Hepatocyte (in vitro differentiated cells): ENCODE measurements at regions not wholly inside any gene's neighbourhood (a gene's known extent, or its start where the extent isn't known, plus 50 kb on each side); places are given as distances from the start of the nearest gene placed in this dataset.

Experiments used
- DNase-seq: peaks from one replicate; pipeline ENCODE4 v3.0.0-alpha.2; 2016; ENCODE audit warnings: low spot score
- H2AFZ ChIP-seq: fragments of 200-600 bp; sonication (generic); 2 replicates; pipeline ENCODE4 v1.6.0; 2016; ENCODE audit warnings: antibody characterized with exemption, mild to moderate bottlenecking
- H3K27ac ChIP-seq: fragments of 200-600 bp; sonication (generic); 2 replicates; pipeline ENCODE4 v1.5.1; 2016; ENCODE audit warnings: mild to moderate bottlenecking
- H3K27me3 ChIP-seq: fragments of 200-600 bp; sonication (generic); 2 replicates; pipeline ENCODE4 v1.6.1; 2016
- H3K36me3 ChIP-seq: fragments of 200-600 bp; sonication (generic); replicated peaks from 2 replicates; pipeline ENCODE4 v1.5.1; 2016; ENCODE audit warnings: low read depth; ENCODE audit not compliant: insufficient read depth
- H3K4me1 ChIP-seq: fragments of 200-600 bp; sonication (generic); 2 replicates; pipeline ENCODE4 v1.5.1; 2016; ENCODE audit warnings: mild to moderate bottlenecking, moderate library complexity; ENCODE audit not compliant: insufficient read depth
- H3K4me2 ChIP-seq: fragments of 200-600 bp; sonication (generic); 2 replicates; pipeline ENCODE4 v1.6.0; 2016
- H3K4me3 ChIP-seq: fragments of 200-600 bp; sonication (generic); 2 replicates; pipeline ENCODE4 v1.5.1; 2016; ENCODE audit warnings: mild to moderate bottlenecking
- H3K79me2 ChIP-seq: fragments of 200-600 bp; sonication (generic); 2 replicates; pipeline ENCODE4 v1.6.0; 2017; ENCODE audit warnings: mild to moderate bottlenecking
- H3K9me2 ChIP-seq: fragments of 200-600 bp; sonication (generic); replicated peaks from 2 replicates; pipeline ENCODE4 v1.6.0; 2017; ENCODE audit warnings: mild to moderate bottlenecking; ENCODE audit not compliant: insufficient read depth
- H3K9me3 ChIP-seq: fragments of 200-600 bp; sonication (generic); 2 replicates; pipeline ENCODE4 v1.5.1; 2016; ENCODE audit warnings: low read depth, mild to moderate bottlenecking
- H4K20me1 ChIP-seq: fragments of 200-600 bp; sonication (generic); 2 replicates; pipeline ENCODE4 v1.6.0; 2016; ENCODE audit warnings: mild to moderate bottlenecking; ENCODE audit not compliant: insufficient read depth, poor library complexity, severe bottlenecking
- CTCF ChIP-seq: fragments of 200-600 bp; sonication (generic); IDR thresholded peaks from 2 replicates; pipeline ENCODE4 v1.5.1; 2016; ENCODE audit warnings: antibody characterized with exemption, mild to moderate bottlenecking; ENCODE audit not compliant: poor library complexity
- EZH2 ChIP-seq: fragments of 200-600 bp; sonication (generic); IDR thresholded peaks from 2 replicates; pipeline ENCODE4 v1.6.1; 2016; ENCODE audit warnings: antibody characterized with exemption, mild to moderate bottlenecking, borderline replicate concordance
- EZH2phosphoT487 ChIP-seq: fragments of 200-600 bp; sonication (generic); IDR thresholded peaks from one replicate; pipeline ENCODE4 v1.6.1; 2018; ENCODE audit warnings: antibody characterized with exemption, mild to moderate bottlenecking, low read depth, moderate library complexity; ENCODE audit not compliant: unreplicated experiment, severe bottlenecking
- WGBS: methylation state at CpG from one replicate; pipeline ENCODE4 v1.1.6; 2016; ENCODE audit warnings: low lambda C conversion rate; ENCODE audit errors: missing lambda C conversion rate; 5-methylcytosine and 5-hydroxymethylcytosine counted together

- H3K4me1 ChIP-seq: peaks cover 5% of the 10 kb centered on the region
- H3K27me3 ChIP-seq: no peaks in the 10 kb centered on the region
- H3K36me3 ChIP-seq: no peaks in the 10 kb centered on the region
- DNase-seq: no peak
- H3K4me2 ChIP-seq: no peak overlapping the region
- no peaks in the 10 kb centered on the region for H4K20me1 ChIP-seq
- no peak overlapping the region for H3K4me3 ChIP-seq
- 87% methylated on average over 3 of the region's 3 CpGs for WGBS
- H3K27ac ChIP-seq: no peak overlapping the region
- H3K79me2 ChIP-seq: no peaks in the 10 kb centered on the region
- H3K9me3 ChIP-seq: no peaks in the 10 kb centered on the region
- no peaks in the 10 kb centered on the region for H3K9me2 ChIP-seq
- no peak overlapping the region for H2AFZ ChIP-seq
- no peak for TF ChIP-seq CTCF
Measured at GRCh38 chr2:234867882-234868285, 83.9 kb upstream of the SH3BP4 start.

DNA sequence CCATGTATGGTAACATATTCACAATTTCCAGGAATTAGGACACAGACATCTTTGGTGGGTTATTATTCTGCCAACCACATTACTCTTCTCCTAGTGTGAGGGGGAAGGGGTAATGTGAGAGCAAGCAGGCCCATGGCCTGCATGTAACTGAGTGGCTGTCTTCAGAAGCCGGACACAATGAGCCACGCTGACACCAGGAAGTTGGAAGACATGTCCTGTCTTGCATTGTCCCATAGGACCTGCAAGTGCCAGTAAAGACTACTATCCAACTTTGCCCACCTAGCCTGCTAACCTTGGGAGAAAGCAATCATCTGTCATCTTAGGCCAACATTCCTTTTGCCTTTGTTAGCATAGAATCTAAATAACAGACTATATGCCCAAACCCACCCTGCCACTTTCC is 86.2 kb upstream of the SH3BP4 start:
- H2AFZ ChIP-seq: no peak overlapping the region
- H3K4me2 ChIP-seq: no peak overlapping the region
- WGBS: 94% methylated on average over 2 of the region's 2 CpGs
- no peaks in the 10 kb centered on the region for H3K79me2 ChIP-seq
- TF ChIP-seq CTCF: no peak
- no peak for TF ChIP-seq EZH2phosphoT487
- no peak for TF ChIP-seq EZH2
- H3K9me2 ChIP-seq: no peaks in the 10 kb centered on the region
- no peaks in the 10 kb centered on the region for H3K36me3 ChIP-seq
- no peaks in the 10 kb centered on the region for H3K9me3 ChIP-seq
- no peaks in the 10 kb centered on the region for H3K27me3 ChIP-seq
- H3K4me1 ChIP-seq: peaks cover 14% of the 10 kb centered on the region
- H3K4me3 ChIP-seq: no peak overlapping the region
- DNase-seq: no peak
- H3K27ac ChIP-seq: no peak overlapping the region
- H4K20me1 ChIP-seq: no peaks in the 10 kb centered on the region

DNA sequence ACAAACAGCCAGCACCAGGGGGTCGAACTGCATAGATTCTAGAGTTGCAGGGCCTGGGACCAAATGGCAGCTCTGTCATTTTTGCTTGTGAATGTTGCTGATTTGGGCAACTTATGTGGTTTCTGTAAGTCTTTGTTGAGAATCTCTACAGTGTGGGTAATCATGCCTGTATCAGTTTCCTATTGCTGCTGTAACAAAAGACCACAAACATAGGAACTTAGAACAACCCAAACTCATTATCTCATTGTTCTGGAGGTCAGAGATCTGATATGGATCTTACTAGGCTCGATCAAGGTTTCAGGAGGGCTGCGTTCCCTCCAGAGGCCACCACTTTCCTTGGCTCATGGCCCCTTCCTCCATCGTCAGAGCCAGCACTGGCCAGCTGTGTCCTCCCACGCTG is 86.8 kb upstream of the SH3BP4 start:
- Histone ChIP-seq H2AFZ (no peak overlapping the region), H3K27me3 (no peaks in the 10 kb centered on the region), H3K36me3 (no peaks in the 10 kb centered on the region), H3K4me2 (no peak overlapping the region), H3K9me3 (no peaks in the 10 kb centered on the region), H3K79me2 (no peaks in the 10 kb centered on the region), H3K4me1 (peaks cover 14% of the 10 kb centered on the region), H3K27ac (no peak overlapping the region), H3K9me2 (no peaks in the 10 kb centered on the region), H4K20me1 (no peaks in the 10 kb centered on the region), H3K4me3 (no peak overlapping the region)
- no peak for DNase-seq
- WGBS: 96% methylated on average over 5 of the region's 5 CpGs
- TF ChIP-seq CTCF: no peak
- no peak for TF ChIP-seq EZH2phosphoT487
- no peak for TF ChIP-seq EZH2

DNA sequence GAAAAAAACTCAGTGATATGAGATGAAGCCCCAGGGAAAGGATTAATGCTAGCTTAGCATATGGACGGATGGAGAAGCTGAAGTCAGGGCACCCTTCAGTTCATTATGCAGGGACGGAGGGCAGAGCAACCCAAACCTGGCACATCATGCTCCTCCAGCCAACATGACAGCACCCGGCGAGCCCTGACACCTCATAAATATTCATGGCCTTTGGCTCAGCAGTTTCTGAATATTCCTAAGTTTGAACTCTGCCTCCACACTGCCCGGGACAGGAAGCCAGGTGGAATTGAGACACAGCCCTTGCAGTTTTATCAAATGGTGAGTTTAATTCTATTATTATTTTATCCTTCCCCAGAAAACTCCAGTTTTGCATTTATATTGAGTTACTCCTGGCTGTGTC is 87.3 kb upstream of the SH3BP4 start:
- no peak for DNase-seq
- no peaks in the 10 kb centered on the region for H4K20me1 ChIP-seq
- H3K4me3 ChIP-seq: no peak overlapping the region
- no peak overlapping the region for H2AFZ ChIP-seq
- H3K4me2 ChIP-seq: no peak overlapping the region
- no peaks in the 10 kb centered on the region for H3K9me3 ChIP-seq
- no peaks in the 10 kb centered on the region for H3K9me2 ChIP-seq
- H3K4me1 ChIP-seq: peaks cover 14% of the 10 kb centered on the region
- H3K36me3 ChIP-seq: no peaks in the 10 kb centered on the region
- H3K27ac ChIP-seq: no peak overlapping the region
- no peak for TF ChIP-seq EZH2phosphoT487
- no peak for TF ChIP-seq CTCF
- no peak for TF ChIP-seq EZH2
- H3K79me2 ChIP-seq: no peaks in the 10 kb centered on the region
- WGBS: 92% methylated on average over 5 of the region's 5 CpGs
- no peaks in the 10 kb centered on the region for H3K27me3 ChIP-seq
